ENCODE measurements at regions not wholly inside any gene's neighbourhood (a gene's known extent, or its start where the extent isn't known, plus 50 kb on each side); places are given as distances from the start of the nearest gene placed in this dataset.

DNA sequence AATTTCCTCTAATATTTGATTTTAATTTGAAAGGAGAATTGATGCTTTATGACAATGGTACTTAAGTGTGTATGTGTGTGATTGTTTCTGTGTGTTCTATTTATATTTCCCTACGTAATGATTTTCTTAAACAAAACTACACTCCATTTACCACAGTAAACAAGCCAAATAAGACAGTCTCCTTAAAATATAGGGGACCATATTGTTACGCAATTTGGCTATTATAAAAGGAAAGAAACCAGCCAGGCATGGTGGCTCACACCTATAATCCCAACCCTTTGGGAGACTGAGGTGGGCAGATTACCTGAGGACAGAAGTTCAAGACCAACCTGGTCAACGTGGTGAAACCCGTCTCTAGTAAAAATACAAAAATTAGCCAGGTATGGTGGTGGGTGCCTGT is 1134.1 kb downstream of the CDH8 start:
- intact Hi-C loops (cut with DNase I) = no loop called here
- H3K4me1 ChIP-seq = no peaks in the 10 kb centered on the region
- no peaks in the 10 kb centered on the region for H3K27me3 ChIP-seq
- DNase-seq = no peak
- no peak overlapping the region for H3K4me3 ChIP-seq (replicated peaks in 1 of 3)
- WGBS, 2 donors = 91 to 92% methylated on average over 4 of the region's 4 CpGs
- H3K27ac ChIP-seq = no peak overlapping the region
- H3K9me3 ChIP-seq = no peaks in the 10 kb centered on the region
- H3K36me3 ChIP-seq = no peaks in the 10 kb centered on the region
- no peak for TF ChIP-seq POLR2A (IDR thresholded peaks at IDR 0.05)
- TF ChIP-seq CTCF (IDR thresholded peaks at IDR 0.05) = no peak

GRCh38 chr16:60882816-60883215 is 1153.4 kb downstream of the CDH8 start:
- WGBS, 2 donors = 59% methylated on average over 2 of the region's 2 CpGs
- DNase-seq = no peak
- TF ChIP-seq CTCF (IDR thresholded peaks at IDR 0.05) = no peak
- TF ChIP-seq POLR2A (IDR thresholded peaks at IDR 0.05) = no peak
- H3K36me3 ChIP-seq = no peaks in the 10 kb centered on the region
- no peak overlapping the region for H3K4me3 ChIP-seq (replicated peaks in 1 of 3)
- H3K27me3 ChIP-seq = no peaks in the 10 kb centered on the region
- no peaks in the 10 kb centered on the region for H3K4me1 ChIP-seq
- no peaks in the 10 kb centered on the region for H3K9me3 ChIP-seq
- intact Hi-C loops (cut with DNase I) = no loop called here
- H3K27ac ChIP-seq = no peak overlapping the region

- H3K36me3 ChIP-seq = no peaks in the 10 kb centered on the region
- intact Hi-C loops (cut with DNase I) = no loop called here
- 81 to 88% methylated on average over 3 of the region's 3 CpGs for WGBS, 2 donors
- no peak for DNase-seq
- no peaks in the 10 kb centered on the region for H3K9me3 ChIP-seq
- H3K4me1 ChIP-seq = no peaks in the 10 kb centered on the region
- H3K27me3 ChIP-seq = no peaks in the 10 kb centered on the region
- H3K27ac ChIP-seq = no peak overlapping the region
- no peak overlapping the region for H3K4me3 ChIP-seq (replicated peaks in 1 of 3)
- no peak for TF ChIP-seq CTCF (IDR thresholded peaks at IDR 0.05)
These were observed 1183.6 kb downstream of the CDH8 start for GRCh38 chr16:60852635-60853034.

- no peaks in the 10 kb centered on the region for H3K27me3 ChIP-seq
- H3K9me3 ChIP-seq = no peaks in the 10 kb centered on the region
- TF ChIP-seq POLR2A (IDR thresholded peaks at IDR 0.05) = no peak
- TF ChIP-seq CTCF (IDR thresholded peaks at IDR 0.05) = no peak
- no peak overlapping the region for H3K27ac ChIP-seq
- no peak for DNase-seq
- no peaks in the 10 kb centered on the region for H3K36me3 ChIP-seq
- H3K4me3 ChIP-seq (replicated peaks in 1 of 3) = no peak overlapping the region
- H3K4me1 ChIP-seq = no peaks in the 10 kb centered on the region
- intact Hi-C loops (cut with DNase I) = no loop called here
- WGBS, 2 donors = 90 to 92% methylated on average over 2 of the region's 2 CpGs
These were observed 1214.6 kb downstream of the CDH8 start for GRCh38 chr16:60821661-60822060.

GRCh38 chr16:60820361-60820760 is 1215.9 kb downstream of the CDH8 start:
- TF ChIP-seq CTCF (IDR thresholded peaks at IDR 0.05) (no peak), POLR2A (IDR thresholded peaks at IDR 0.05) (no peak)
- intact Hi-C loops (cut with DNase I) = no loop called here

More at GRCh38 chr16:60820361-60820760, 1215.9 kb downstream of the CDH8 start:
- DNase-seq = no peak
- Histone ChIP-seq H3K36me3 (no peaks in the 10 kb centered on the region), H3K27me3 (no peaks in the 10 kb centered on the region), H3K9me3 (no peaks in the 10 kb centered on the region), H3K4me1 (no peaks in the 10 kb centered on the region), H3K27ac (no peak overlapping the region), H3K4me3 (replicated peaks in 1 of 3) (no peak overlapping the region)
- 87 to 90% methylated on average over 2 of the region's 2 CpGs for WGBS, 2 donors
